ENCODE measurements at regions not wholly inside any gene's neighbourhood (a gene's known extent, or its start where the extent isn't known, plus 50 kb on each side); places are given as distances from the start of the nearest gene placed in this dataset.

GRCh38 chr4:19842471-19842870 lies 409.2 kb upstream of the SLIT2 start:
- no peak overlapping the region for H3K4me3 ChIP-seq (ENCODE audit: low read depth, low read length)

DNA sequence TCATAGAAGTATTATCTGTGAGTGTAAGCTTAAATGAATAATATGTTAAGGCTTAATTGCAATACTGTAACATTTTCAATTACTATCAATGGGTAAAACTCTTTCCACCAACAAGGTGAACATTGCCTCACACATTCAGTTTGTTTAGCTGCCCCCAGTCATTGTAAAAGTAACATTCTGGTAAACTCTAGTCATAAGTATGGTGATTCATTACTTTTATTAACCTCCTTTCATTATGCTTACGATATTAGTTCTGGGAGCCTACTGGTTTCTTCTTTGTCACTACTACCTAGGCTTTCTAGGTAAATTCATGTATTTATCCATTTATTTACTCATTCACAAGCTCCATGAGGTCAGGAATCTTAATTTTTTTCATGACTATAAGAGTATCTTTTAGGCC lies 412.8 kb upstream of the SLIT2 start:
- DNase-seq (ENCODE audit: low read depth) = no peak
- no peak for TF ChIP-seq CTCF (conservative IDR thresholded peaks at IDR 0.05; ENCODE audit: low read depth, low read length)
- H3K4me3 ChIP-seq (ENCODE audit: low read depth, low read length) = no peak overlapping the region

More at GRCh38 chr4:19842471-19842870, 409.2 kb upstream of the SLIT2 start:
- DNase-seq (ENCODE audit: low read depth) = no peak
- TF ChIP-seq CTCF (conservative IDR thresholded peaks at IDR 0.05; ENCODE audit: low read depth, low read length) = no peak

- H3K4me3 ChIP-seq (ENCODE audit: low read depth, low read length) = no peak overlapping the region
- no peak for DNase-seq (ENCODE audit: low read depth)
- no peak for TF ChIP-seq CTCF (conservative IDR thresholded peaks at IDR 0.05; ENCODE audit: low read depth, low read length)
Observed at GRCh38 chr4:19835429-19835828, 416.3 kb upstream of the SLIT2 start.

GRCh38 chr4:19832411-19832810 lies 419.3 kb upstream of the SLIT2 start:
- H3K4me3 ChIP-seq (ENCODE audit: low read depth, low read length) = no peak overlapping the region
- no peak for DNase-seq (ENCODE audit: low read depth)
- no peak for TF ChIP-seq CTCF (conservative IDR thresholded peaks at IDR 0.05; ENCODE audit: low read depth, low read length)

GRCh38 chr4:19831644-19832285 lies 419.9 kb upstream of the SLIT2 start:
- no peak for DNase-seq (ENCODE audit: low read depth)
- no peak for TF ChIP-seq CTCF (conservative IDR thresholded peaks at IDR 0.05; ENCODE audit: low read depth, low read length)
- no peak overlapping the region for H3K4me3 ChIP-seq (ENCODE audit: low read depth, low read length)

GRCh38 chr4:19829101-19829500 lies 422.6 kb upstream of the SLIT2 start:
- no peak for DNase-seq (ENCODE audit: low read depth)

More at GRCh38 chr4:19829101-19829500, 422.6 kb upstream of the SLIT2 start:
- H3K4me3 ChIP-seq (ENCODE audit: low read depth, low read length) = no peak overlapping the region
- TF ChIP-seq CTCF (conservative IDR thresholded peaks at IDR 0.05; ENCODE audit: low read depth, low read length) = no peak

All from choroid plexus epithelial cell (primary cell).